PC-9 (cell line): ENCODE measurements at regions not wholly inside any gene's neighbourhood (a gene's known extent, or its start where the extent isn't known, plus 50 kb on each side); places are given as distances from the start of the nearest gene placed in this dataset.

ENCODE experiments used
- BruUV-seq: library from RNA; stranded (reverse); fragments of 400-500 nt; replicated peaks from 2 replicates; lab custom pipeline; 2021; lab: Mats Ljungman, UMichigan
- CTCF ChIA-PET: fragments of 300-600 bp; sonication (Branson Sonifier 250); formaldehyde crosslinking; loops from one replicate; lab custom pipeline; 2022; ENCODE audit warnings: antibody characterized with exemption; lab: Charles Lee
- POLR2A ChIA-PET: fragments of 300-600 bp; sonication (Branson Sonifier 250); formaldehyde crosslinking; loops from one replicate; lab custom pipeline; 2022; ENCODE audit warnings: antibody characterized with exemption; ENCODE audit not compliant: unreplicated experiment; lab: Charles Lee
- DNase-seq, 2 experiments: peaks; one replicate each; pipeline versions ENCODE4 v3.0.0 to v3.0.0-alpha.2; 2015 to 2022; ENCODE audit warnings: mixed read lengths in 1 of 2
- H2AFZ ChIP-seq: fragments of 200-600 bp; sonication (generic); 2 replicates; pipeline ENCODE4 v1.8.1; 2017; ENCODE audit warnings: antibody characterized with exemption
- H3F3A ChIP-seq: fragments of 200-600 bp; sonication (generic); 2 replicates; pipeline ENCODE4 v1.8.1; 2017; ENCODE audit warnings: antibody characterized with exemption, mild to moderate bottlenecking, low read depth; ENCODE audit not compliant: insufficient read depth
- H3K27ac ChIP-seq: fragments of 200-600 bp; sonication (generic); 2 replicates; pipeline ENCODE4 v1.6.1; 2016; ENCODE audit warnings: mixed run types
- H3K27me3 ChIP-seq: fragments of 200-600 bp; sonication (generic); 2 replicates; pipeline ENCODE4 v1.6.1; 2016; ENCODE audit warnings: low read depth, mixed run types; ENCODE audit not compliant: insufficient read depth
- H3K36me3 ChIP-seq: fragments of 200-600 bp; sonication (generic); 2 replicates; pipeline ENCODE4 v1.6.1; 2016; ENCODE audit warnings: low read depth, mixed run types
- H3K4me1 ChIP-seq: fragments of 200-600 bp; sonication (generic); replicated peaks from 2 replicates; pipeline ENCODE4 v1.6.1; 2016; ENCODE audit warnings: mixed run types; ENCODE audit not compliant: insufficient read depth
- H3K4me2 ChIP-seq: fragments of 200-600 bp; sonication (generic); 2 replicates; pipeline ENCODE4 v1.6.1; 2017; ENCODE audit warnings: mixed run types
- H3K4me3 ChIP-seq: fragments of 200-600 bp; sonication (generic); 2 replicates; pipeline ENCODE4 v1.6.1; 2016; ENCODE audit warnings: mixed run types
- H3K79me2 ChIP-seq: fragments of 200-600 bp; sonication (generic); 2 replicates; pipeline ENCODE4 v1.6.1; 2017; ENCODE audit warnings: low read depth, mixed run types
- H3K9me2 ChIP-seq: fragments of 200-600 bp; sonication (generic); 2 replicates; pipeline ENCODE4 v1.8.1; 2017; ENCODE audit warnings: mild to moderate bottlenecking; ENCODE audit not compliant: insufficient read depth
- H3K9me3 ChIP-seq: fragments of 200-600 bp; sonication (generic); 2 replicates; pipeline ENCODE4 v1.8.1; 2016; ENCODE audit warnings: low read depth; ENCODE audit not compliant: insufficient read depth
- H4K20me1 ChIP-seq: fragments of 200-600 bp; sonication (generic); 2 replicates; pipeline ENCODE4 v1.8.1; 2017; ENCODE audit not compliant: insufficient read depth
- EZH2 ChIP-seq: fragments of 200-600 bp; sonication (generic); IDR thresholded peaks from 2 replicates; pipeline ENCODE4 v1.8.0; 2017; ENCODE audit warnings: antibody characterized with exemption, low read depth
- intact Hi-C: fragments of 100-400 bp; cut with micrococcal nuclease; formaldehyde crosslinking; loops from one replicate; pipeline ENCODE4 v1.10.0; 2022; ENCODE audit not compliant: unreplicated experiment
- TF ChIP-seq, protein P1 (sequence below): fragments of 200-600 bp; sonication (generic); conservative IDR thresholded peaks from 2 replicates; pipeline ENCODE4 v1.6.1; 2017; ENCODE audit warnings: mixed run types, antibody characterized with exemption, mild to moderate bottlenecking, moderate library complexity

DNA sequence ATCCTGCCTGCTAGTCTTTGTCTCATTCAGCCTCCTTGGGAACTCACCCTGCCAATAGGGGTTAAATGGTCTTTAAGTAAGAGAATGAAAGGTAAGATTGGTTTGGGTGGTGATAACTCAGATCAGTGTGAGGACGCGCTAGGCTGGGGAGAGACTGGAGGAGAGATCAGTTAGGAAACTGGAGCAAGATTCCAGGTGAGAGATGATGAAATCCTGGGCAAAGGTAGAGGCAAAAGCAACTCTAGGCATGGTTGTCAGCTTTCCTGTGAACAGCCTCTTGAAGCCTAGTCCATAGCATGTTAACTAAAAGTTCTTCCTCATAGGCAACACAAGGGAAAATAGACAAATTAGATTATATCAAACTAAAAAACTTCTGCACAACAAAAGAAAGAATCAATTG lies 145.2 kb upstream of the ANKRD28 start:
- Histone ChIP-seq H3K4me3 (no peak overlapping the region), H3K79me2 (no peaks in the 10 kb centered on the region), H3K27ac (no peak overlapping the region), H3K36me3 (no peaks in the 10 kb centered on the region), H3K4me2 (no peak overlapping the region), H3K4me1 (no peaks in the 10 kb centered on the region), H2AFZ (no peak overlapping the region), H4K20me1 (no peaks in the 10 kb centered on the region), H3K27me3 (no peaks in the 10 kb centered on the region), H3K9me2 (no peaks in the 10 kb centered on the region), H3K9me3 (peaks cover 8% of the 10 kb centered on the region; the same call in 1 of the 2 replicates), H3F3A (no peaks in the 10 kb centered on the region)
- intact Hi-C loops: no loop called here
- no TSS peak for BruUV-seq
- no peak for DNase-seq
- CTCF ChIA-PET: no interaction called here
- TF ChIP-seq, protein P1, sequence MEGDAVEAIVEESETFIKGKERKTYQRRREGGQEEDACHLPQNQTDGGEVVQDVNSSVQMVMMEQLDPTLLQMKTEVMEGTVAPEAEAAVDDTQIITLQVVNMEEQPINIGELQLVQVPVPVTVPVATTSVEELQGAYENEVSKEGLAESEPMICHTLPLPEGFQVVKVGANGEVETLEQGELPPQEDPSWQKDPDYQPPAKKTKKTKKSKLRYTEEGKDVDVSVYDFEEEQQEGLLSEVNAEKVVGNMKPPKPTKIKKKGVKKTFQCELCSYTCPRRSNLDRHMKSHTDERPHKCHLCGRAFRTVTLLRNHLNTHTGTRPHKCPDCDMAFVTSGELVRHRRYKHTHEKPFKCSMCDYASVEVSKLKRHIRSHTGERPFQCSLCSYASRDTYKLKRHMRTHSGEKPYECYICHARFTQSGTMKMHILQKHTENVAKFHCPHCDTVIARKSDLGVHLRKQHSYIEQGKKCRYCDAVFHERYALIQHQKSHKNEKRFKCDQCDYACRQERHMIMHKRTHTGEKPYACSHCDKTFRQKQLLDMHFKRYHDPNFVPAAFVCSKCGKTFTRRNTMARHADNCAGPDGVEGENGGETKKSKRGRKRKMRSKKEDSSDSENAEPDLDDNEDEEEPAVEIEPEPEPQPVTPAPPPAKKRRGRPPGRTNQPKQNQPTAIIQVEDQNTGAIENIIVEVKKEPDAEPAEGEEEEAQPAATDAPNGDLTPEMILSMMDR: no peak
- TF ChIP-seq EZH2: no peak
- POLR2A ChIA-PET: no interaction called here

DNA sequence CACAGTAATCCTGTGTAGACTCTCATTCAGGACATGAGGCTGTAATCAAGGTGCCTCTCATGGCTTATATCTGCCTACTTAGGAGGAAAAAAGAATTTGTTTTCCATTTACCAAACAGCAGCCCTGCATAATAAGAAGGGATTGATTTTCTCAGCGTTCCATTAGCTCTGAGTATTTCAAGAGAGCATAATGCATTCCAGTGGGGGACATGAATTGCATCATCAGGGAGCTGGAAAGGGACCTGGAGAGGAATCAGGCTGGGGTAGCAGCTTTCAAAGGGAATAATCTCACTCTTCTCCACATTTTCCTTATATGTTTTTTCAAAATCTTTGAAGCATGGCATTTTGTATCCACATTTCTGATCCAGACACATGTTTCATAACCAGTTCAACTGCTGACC lies 150.6 kb upstream of the ANKRD28 start:
- Histone ChIP-seq H3K79me2 (no peaks in the 10 kb centered on the region), H4K20me1 (no peaks in the 10 kb centered on the region), H3K36me3 (no peaks in the 10 kb centered on the region), H3K9me3 (peaks cover 7% of the 10 kb centered on the region; the same call in 1 of the 2 replicates), H2AFZ (no peak overlapping the region), H3K4me2 (no peak overlapping the region), H3K4me3 (no peak overlapping the region), H3K4me1 (no peaks in the 10 kb centered on the region), H3F3A (no peaks in the 10 kb centered on the region), H3K27ac (no peak overlapping the region), H3K27me3 (no peaks in the 10 kb centered on the region), H3K9me2 (no peaks in the 10 kb centered on the region)
- no TSS peak for BruUV-seq
- CTCF ChIA-PET: no interaction called here
- POLR2A ChIA-PET: no interaction called here
- no peak for DNase-seq
- TF ChIP-seq, protein P1: no peak
- no peak for TF ChIP-seq EZH2
- intact Hi-C loops: no loop called here

DNA sequence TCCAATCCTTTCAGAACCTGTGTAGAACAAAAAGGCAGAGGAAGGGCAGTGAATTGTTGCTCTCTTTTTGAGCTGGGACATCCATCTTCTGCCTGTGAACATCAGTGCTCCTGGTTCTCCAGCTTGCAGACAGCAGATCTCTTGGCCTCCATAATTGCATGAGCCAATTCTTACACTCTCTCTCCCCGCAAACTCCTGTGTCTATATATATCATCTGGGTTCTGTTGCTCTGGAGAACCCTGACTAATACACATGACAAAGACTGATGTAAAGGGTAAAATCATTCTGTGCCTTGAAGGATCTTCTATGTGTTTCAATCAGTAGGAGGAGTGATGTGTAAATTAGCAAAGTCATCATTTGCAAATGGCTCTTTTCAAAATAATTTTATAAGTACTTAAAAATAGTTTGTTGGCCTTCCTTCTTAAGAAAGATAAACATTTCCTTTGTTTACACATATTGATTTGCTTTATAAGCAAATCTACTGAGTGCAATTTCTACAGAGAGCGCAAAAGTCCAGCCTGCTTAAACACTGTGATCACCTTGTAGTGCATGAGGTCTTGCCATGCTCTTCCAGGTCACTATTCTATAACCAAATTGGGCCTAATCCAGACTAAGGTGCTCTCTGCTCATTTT lies 154.9 kb upstream of the ANKRD28 start:
- CTCF ChIA-PET: no interaction called here
- H3K4me2 ChIP-seq: no peak overlapping the region

More for the DNA sequence above, 154.9 kb upstream of the ANKRD28 start:
- Histone ChIP-seq H3K4me1 (no peaks in the 10 kb centered on the region), H3K79me2 (no peaks in the 10 kb centered on the region), H3K9me3 (no peaks in the 10 kb centered on the region), H3K36me3 (no peaks in the 10 kb centered on the region), H3F3A (no peaks in the 10 kb centered on the region), H3K9me2 (no peaks in the 10 kb centered on the region), H3K4me3 (no peak overlapping the region), H3K27ac (no peak overlapping the region), H2AFZ (no peak overlapping the region), H3K27me3 (no peaks in the 10 kb centered on the region), H4K20me1 (no peaks in the 10 kb centered on the region)
- intact Hi-C loops: no loop called here
- DNase-seq: no peak
- no TSS peak for BruUV-seq
- POLR2A ChIA-PET: no interaction called here
- no peak for TF ChIP-seq EZH2
- TF ChIP-seq, protein P1: no peak
